CD14-positive monocyte (primary cell): ENCODE measurements at regions not wholly inside any gene's neighbourhood (a gene's known extent, or its start where the extent isn't known, plus 50 kb on each side); places are given as distances from the start of the nearest gene placed in this dataset.

Experiments
- DNase-seq, 3 donors: peaks; one replicate each; pipeline ENCODE4 v3.0.0-alpha.2; 2011 to 2022
- H2AFZ ChIP-seq: 2 replicates; pipeline ENCODE4 v1.6.0; 2012; ENCODE audit warnings: mild to moderate bottlenecking, low read depth, low read length, inconsistent platforms; ENCODE audit not compliant: insufficient read depth, poor library complexity, severe bottlenecking
- H3K27ac ChIP-seq, 2 donors: 1 replicate in 1 of 2; 2 replicates in 1 of 2; pipeline ENCODE4 v1.5.1; 2012 to 2013; ENCODE audit warnings: low read length in 2 of 2, control low read depth in 1 of 2, inconsistent platforms in 1 of 2, low read depth in 1 of 2, mild to moderate bottlenecking in 1 of 2
- H3K27me3 ChIP-seq, 2 donors: one replicate each; pipeline versions ENCODE4 v1.6.0 to v1.6.1; 2011 to 2013; ENCODE audit warnings: low read length in 2 of 2; ENCODE audit not compliant: control insufficient read depth in 2 of 2, insufficient read depth in 2 of 2
- H3K36me3 ChIP-seq, 2 donors: replicated peaks in 1 of 2; 1 replicate in 1 of 2; 2 replicates in 1 of 2; pipeline versions ENCODE4 v1.5.1 to v1.6.1; 2012 to 2013; ENCODE audit warnings: low read length in 2 of 2, control low read depth in 1 of 2, inconsistent platforms in 1 of 2, mild to moderate bottlenecking in 1 of 2; ENCODE audit not compliant: insufficient read depth in 2 of 2, control insufficient read depth in 1 of 2
- H3K4me1 ChIP-seq, 2 donors: 1 replicate in 1 of 2; 2 replicates in 1 of 2; pipeline versions ENCODE4 v1.5.1 to v1.6.1; 2012 to 2013; ENCODE audit warnings: low read length in 2 of 2, control low read depth in 1 of 2, inconsistent platforms in 1 of 2, mild to moderate bottlenecking in 1 of 2, moderate library complexity in 1 of 2; ENCODE audit not compliant: insufficient read depth in 2 of 2, control insufficient read depth in 1 of 2
- H3K4me2 ChIP-seq: replicated peaks from 2 replicates; pipeline ENCODE3; 2012; ENCODE audit warnings: low read length, moderate library complexity, mild to moderate bottlenecking; ENCODE audit not compliant: poor library complexity, severe bottlenecking; ENCODE audit errors: extremely low read depth
- H3K4me3 ChIP-seq, 3 experiments: fragments of 200-600 bp in 1 of 3; sonication (generic) in 1 of 3; replicated peaks in 1 of 3; 1 replicate in 2 of 3; 2 replicates in 1 of 3; pipeline ENCODE4 v1.5.1; 2011 to 2013; ENCODE audit warnings: low read length in 3 of 3, mild to moderate bottlenecking in 3 of 3, control low read depth in 2 of 3, low read depth in 2 of 3, inconsistent platforms in 1 of 3, moderate library complexity in 1 of 3
- H3K79me2 ChIP-seq: 2 replicates; pipeline ENCODE4 v1.6.0; 2012; ENCODE audit warnings: mild to moderate bottlenecking, control low read depth, inconsistent platforms, low read length, moderate library complexity; ENCODE audit not compliant: insufficient read depth
- H3K9ac ChIP-seq: 2 replicates; pipeline ENCODE4 v1.6.0; 2017; ENCODE audit warnings: low read length, mild to moderate bottlenecking; ENCODE audit not compliant: insufficient read depth, poor library complexity, severe bottlenecking
- H3K9me3 ChIP-seq, 2 donors: replicated peaks in 1 of 2; 1 replicate in 1 of 2; 2 replicates in 1 of 2; pipeline versions ENCODE4 v1.5.1 to v1.6.1; 2012 to 2013; ENCODE audit warnings: low read length in 2 of 2, control low read depth in 1 of 2; ENCODE audit not compliant: control insufficient read depth in 1 of 2, insufficient read depth in 1 of 2
- H4K20me1 ChIP-seq: 2 replicates; pipeline ENCODE4 v1.6.0; 2012; ENCODE audit warnings: mild to moderate bottlenecking, low read length, control low read depth, moderate library complexity; ENCODE audit not compliant: insufficient read depth
- H3K27ac Mint-ChIP-seq, 7 donors: one replicate each; pipeline ENCODE4 v1.8.0; 2020; ENCODE audit warnings: mild to moderate bottlenecking in 7 of 7, mixed read lengths in 7 of 7, moderate library complexity in 6 of 7, inconsistent platforms in 2 of 7
- H3K27me3 Mint-ChIP-seq, 3 donors: one replicate each; pipeline ENCODE4 v1.8.0; 2021 to 2022; ENCODE audit warnings: low read depth in 3 of 3, mild to moderate bottlenecking in 3 of 3, mixed read lengths in 3 of 3, moderate library complexity in 3 of 3, inconsistent platforms in 1 of 3
- H3K36me3 Mint-ChIP-seq, 2 donors: one replicate each; pipeline ENCODE4 v1.8.0; 2020; ENCODE audit warnings: mixed read lengths in 2 of 2, inconsistent platforms in 1 of 2, mild to moderate bottlenecking in 1 of 2
- H3K4me1 Mint-ChIP-seq: one replicate; pipeline ENCODE4 v1.8.0; 2020; ENCODE audit warnings: mild to moderate bottlenecking, mixed read lengths
- H3K4me3 Mint-ChIP-seq, 2 donors: one replicate each; pipeline ENCODE4 v1.8.0; 2020; ENCODE audit warnings: mild to moderate bottlenecking in 2 of 2, mixed read lengths in 2 of 2, moderate library complexity in 1 of 2
- H3K9me3 Mint-ChIP-seq, 7 donors: one replicate each; pipeline ENCODE4 v1.8.0; 2020 to 2022; ENCODE audit warnings: mixed read lengths in 7 of 7, mild to moderate bottlenecking in 6 of 7, moderate library complexity in 6 of 7, inconsistent platforms in 2 of 7
- WGBS: methylation state at CpG from one replicate; pipeline ENCODE4 v1.1.5; 2013; ENCODE audit warnings: missing lambda C conversion rate; ENCODE audit not compliant: insufficient coverage; 5-methylcytosine and 5-hydroxymethylcytosine counted together
- intact Hi-C, 2 donors: fragments of 100-400 bp; cut with micrococcal nuclease; formaldehyde crosslinking; loops; one replicate each; pipeline versions ENCODE4 v1.15.0 to v1.15.1; 2023
- TF ChIP-seq, protein P1 (sequence below): fragments of 200-600 bp; IDR thresholded peaks from one replicate; pipeline ENCODE4 v1.8.0; 2022; ENCODE audit warnings: antibody characterized with exemption, mild to moderate bottlenecking

DNA sequence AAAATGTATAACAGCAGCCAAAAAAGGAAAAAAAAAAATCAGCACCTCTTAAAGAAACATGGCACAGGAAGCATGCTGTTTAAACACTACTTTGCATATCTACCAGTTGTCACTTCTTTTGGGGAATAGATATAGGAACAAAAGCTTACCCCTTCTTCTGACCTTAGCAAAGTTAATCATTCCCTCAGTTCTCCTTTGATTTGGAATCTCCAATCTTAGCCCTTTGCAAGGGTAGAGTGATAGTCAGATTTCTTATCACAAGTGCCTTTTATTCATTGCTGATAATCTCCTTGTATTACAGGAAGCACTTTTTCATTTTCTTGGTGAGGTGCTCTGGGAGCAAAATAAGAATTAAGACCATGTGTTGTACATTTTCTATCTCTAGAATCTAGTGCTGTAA, 1327.6 kb downstream of the OLFM4 start:
- Histone ChIP-seq H3K27ac (no peak overlapping the region), H3K4me2 (no peak overlapping the region), H2AFZ (no peak overlapping the region), H3K4me3 (no peak overlapping the region), H3K9ac (no peak overlapping the region), H4K20me1 (no peaks in the 10 kb centered on the region), H3K27me3 (no peaks in the 10 kb centered on the region), H3K4me1 (no peaks in the 10 kb centered on the region), H3K9me3 (peaks cover 0 to 4% of the 10 kb centered on the region in 2 donors), H3K36me3 (no peaks in the 10 kb centered on the region), H3K79me2 (no peaks in the 10 kb centered on the region)
- Mint-ChIP-seq H3K27ac (no peak overlapping the region), H3K27me3 (no peaks in the 10 kb centered on the region), H3K4me3 (no peak overlapping the region), H3K36me3 (no peaks in the 10 kb centered on the region), H3K9me3 (peaks cover 0 to 5% (median 0%) of the 10 kb centered on the region in 7 donors), H3K4me1 (no peaks in the 10 kb centered on the region)
- TF ChIP-seq, protein P1, sequence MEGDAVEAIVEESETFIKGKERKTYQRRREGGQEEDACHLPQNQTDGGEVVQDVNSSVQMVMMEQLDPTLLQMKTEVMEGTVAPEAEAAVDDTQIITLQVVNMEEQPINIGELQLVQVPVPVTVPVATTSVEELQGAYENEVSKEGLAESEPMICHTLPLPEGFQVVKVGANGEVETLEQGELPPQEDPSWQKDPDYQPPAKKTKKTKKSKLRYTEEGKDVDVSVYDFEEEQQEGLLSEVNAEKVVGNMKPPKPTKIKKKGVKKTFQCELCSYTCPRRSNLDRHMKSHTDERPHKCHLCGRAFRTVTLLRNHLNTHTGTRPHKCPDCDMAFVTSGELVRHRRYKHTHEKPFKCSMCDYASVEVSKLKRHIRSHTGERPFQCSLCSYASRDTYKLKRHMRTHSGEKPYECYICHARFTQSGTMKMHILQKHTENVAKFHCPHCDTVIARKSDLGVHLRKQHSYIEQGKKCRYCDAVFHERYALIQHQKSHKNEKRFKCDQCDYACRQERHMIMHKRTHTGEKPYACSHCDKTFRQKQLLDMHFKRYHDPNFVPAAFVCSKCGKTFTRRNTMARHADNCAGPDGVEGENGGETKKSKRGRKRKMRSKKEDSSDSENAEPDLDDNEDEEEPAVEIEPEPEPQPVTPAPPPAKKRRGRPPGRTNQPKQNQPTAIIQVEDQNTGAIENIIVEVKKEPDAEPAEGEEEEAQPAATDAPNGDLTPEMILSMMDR: no peak
- intact Hi-C loops: no loop called here
- no peak for DNase-seq

GRCh38 chr13:54356849-54357248, 1328.2 kb downstream of the OLFM4 start:
- H4K20me1 ChIP-seq: no peaks in the 10 kb centered on the region
- no peak overlapping the region for H3K27ac ChIP-seq
- H3K9ac ChIP-seq: no peak overlapping the region
- H3K79me2 ChIP-seq: no peaks in the 10 kb centered on the region
- Mint-ChIP-seq H3K9me3 (peaks cover 0 to 5% (median 0%) of the 10 kb centered on the region in 7 donors), H3K27me3 (no peaks in the 10 kb centered on the region), H3K36me3 (no peaks in the 10 kb centered on the region), H3K4me1 (no peaks in the 10 kb centered on the region), H3K27ac (no peak overlapping the region), H3K4me3 (no peak overlapping the region)
- H3K9me3 ChIP-seq: peaks cover 0 to 4% of the 10 kb centered on the region in 2 donors
- H2AFZ ChIP-seq: no peak overlapping the region
- TF ChIP-seq, protein P1: no peak
- no peaks in the 10 kb centered on the region for H3K4me1 ChIP-seq
- H3K4me3 ChIP-seq: no peak overlapping the region
- no CpG with 5 or more reads among the region's 1 CpG for WGBS
- intact Hi-C loops: no loop called here
- DNase-seq: no peak
- no peaks in the 10 kb centered on the region for H3K36me3 ChIP-seq
- H3K27me3 ChIP-seq: no peaks in the 10 kb centered on the region
- H3K4me2 ChIP-seq: no peak overlapping the region
